Activated gamma-delta T cell treated with anti-CD3 and anti-CD28 coated beads, Interleukin-2, amount 50 U/mL, for 16 hours (primary cell): ENCODE measurements at regions not wholly inside any gene's neighbourhood (a gene's known extent, or its start where the extent isn't known, plus 50 kb on each side); places are given as distances from the start of the nearest gene placed in this dataset.
"Not testable (repeated sequence)": the region's sequence is repeated elsewhere in the genome, so short reads cannot be mapped to it uniquely, and the experiment has no call there.

Experiments
- DNase-seq: peaks from one replicate; pipeline ENCODE4 v3.0.0-alpha.2; 2020; ENCODE audit warnings: low read depth

- peak; percentile 14 for DNase-seq
These were observed 229.1 kb upstream of the OR4E1 start for GRCh38 chr14:21902561-21903181.

- DNase-seq, result not testable (repeated sequence)
These were observed 221.2 kb upstream of the OR4E1 start for GRCh38 chr14:21894898-21895194.

GRCh38 chr14:21894003-21894897, 220.6 kb upstream of the OR4E1 start:
- peak; percentile 17 for DNase-seq

- DNase-seq, result no peak
These were observed 218.3 kb upstream of the OR4E1 start for GRCh38 chr14:21891921-21892320.

GRCh38 chr14:21884995-21885394, 211.4 kb upstream of the OR4E1 start:
- no peak for DNase-seq

- DNase-seq, result no peak
These were observed 208.6 kb upstream of the OR4E1 start for GRCh38 chr14:21882226-21882625.

- no peak for DNase-seq
These were observed 207.3 kb upstream of the OR4E1 start for GRCh38 chr14:21880918-21881317.

- DNase-seq, result no peak
These were observed 202.2 kb upstream of the OR4E1 start for GRCh38 chr14:21875791-21876190.

- no peak for DNase-seq
These were observed 201.3 kb upstream of the OR4E1 start for GRCh38 chr14:21874946-21875345.

- no peak for DNase-seq
These were observed 200.5 kb upstream of the OR4E1 start for GRCh38 chr14:21874167-21874566.

GRCh38 chr14:21868442-21869046, 194.9 kb upstream of the OR4E1 start:
- DNase-seq, result peak; percentile 65

GRCh38 chr14:21867541-21867940, 193.9 kb upstream of the OR4E1 start:
- no peak for DNase-seq

- DNase-seq, result no peak
These were observed 192.9 kb upstream of the OR4E1 start for GRCh38 chr14:21866479-21866878.

- DNase-seq, result no peak
These were observed 189.7 kb upstream of the OR4E1 start for GRCh38 chr14:21863289-21863688.

- no peak for DNase-seq
These were observed 187.5 kb upstream of the OR4E1 start for GRCh38 chr14:21861153-21861552.

- no peak for DNase-seq
These were observed 186.6 kb upstream of the OR4E1 start for GRCh38 chr14:21860172-21860571.

- no peak for DNase-seq
These were observed 179.2 kb upstream of the OR4E1 start for GRCh38 chr14:21852775-21853174.

GRCh38 chr14:21852061-21852664, 178.5 kb upstream of the OR4E1 start:
- peak; percentile 46 for DNase-seq

- DNase-seq, result not testable (repeated sequence)
These were observed 173.3 kb upstream of the OR4E1 start for GRCh38 chr14:21846902-21847301.

- peak; percentile 28 for DNase-seq
These were observed 172.7 kb upstream of the OR4E1 start for GRCh38 chr14:21846227-21846885.

- DNase-seq, result no peak
These were observed 167.1 kb upstream of the OR4E1 start for GRCh38 chr14:21840765-21841164.

- DNase-seq, result no peak
These were observed 160.2 kb upstream of the OR4E1 start for GRCh38 chr14:21833836-21834235.
